GM21576 (cell line): ENCODE measurements at regions not wholly inside any gene's neighbourhood (a gene's known extent, or its start where the extent isn't known, plus 50 kb on each side); places are given as distances from the start of the nearest gene placed in this dataset.

ENCODE experiments used
- ATAC-seq: cut with Tn5 transposase; IDR thresholded peaks from one replicate; pipeline ENCODE4 v1.9.1; 2021; ENCODE audit warnings: mild to moderate bottlenecking, moderate library complexity; ENCODE audit not compliant: unreplicated experiment

- ATAC-seq, result no peak
Observed at GRCh38 chr6:28764761-28765282, 159.0 kb downstream of the TRIM27 start.

GRCh38 chr6:28765978-28766351 is 157.8 kb downstream of the TRIM27 start:
- no peak for ATAC-seq

GRCh38 chr6:28766426-28766825 is 157.4 kb downstream of the TRIM27 start:
- ATAC-seq, result no peak

GRCh38 chr6:28767133-28767532 is 156.7 kb downstream of the TRIM27 start:
- no peak for ATAC-seq

GRCh38 chr6:28767691-28768090 is 156.1 kb downstream of the TRIM27 start:
- no peak for ATAC-seq

GRCh38 chr6:28768187-28768913 is 155.4 kb downstream of the TRIM27 start:
- ATAC-seq, result no peak

- no peak for ATAC-seq
Observed at GRCh38 chr6:28769626-28770402, 154.0 kb downstream of the TRIM27 start.

- no peak for ATAC-seq
Observed at GRCh38 chr6:28770732-28771131, 153.1 kb downstream of the TRIM27 start.

GRCh38 chr6:28771401-28772267 is 152.2 kb downstream of the TRIM27 start:
- ATAC-seq, result no peak

- no peak for ATAC-seq
Observed at GRCh38 chr6:28772480-28773381, 151.1 kb downstream of the TRIM27 start.

GRCh38 chr6:28774292-28775051 is 149.3 kb downstream of the TRIM27 start:
- ATAC-seq, result no peak

GRCh38 chr6:28775052-28775376 is 148.8 kb downstream of the TRIM27 start:
- ATAC-seq, result no peak

GRCh38 chr6:28775405-28776129 is 148.2 kb downstream of the TRIM27 start:
- ATAC-seq, result no peak

GRCh38 chr6:28776269-28777146 is 147.3 kb downstream of the TRIM27 start:
- ATAC-seq, result no peak

- ATAC-seq, result no peak
Observed at GRCh38 chr6:28777147-28777461, 146.7 kb downstream of the TRIM27 start.

GRCh38 chr6:28782113-28782673 is 141.6 kb downstream of the TRIM27 start:
- no peak for ATAC-seq

- no peak for ATAC-seq
Observed at GRCh38 chr6:28785962-28786679, 137.7 kb downstream of the TRIM27 start.
